NCI-H446 (cell line): ENCODE measurements at regions not wholly inside any gene's neighbourhood (a gene's known extent, or its start where the extent isn't known, plus 50 kb on each side); places are given as distances from the start of the nearest gene placed in this dataset.
"Not testable (repeated sequence)": the region's sequence is repeated elsewhere in the genome, so short reads cannot be mapped to it uniquely, and the experiment has no call there.

ENCODE experiments used
- DNase-seq, 2 experiments: peaks; one replicate each; lab custom pipeline; 2025; lab: John Stamatoyannopoulos, UW

- DNase-seq, result no peak
Measured at GRCh38 chr2:128660836-128661235, 342.2 kb upstream of the HS6ST1 start.

- no peak for DNase-seq
Measured at GRCh38 chr2:128661311-128661710, 342.6 kb upstream of the HS6ST1 start.

DNA sequence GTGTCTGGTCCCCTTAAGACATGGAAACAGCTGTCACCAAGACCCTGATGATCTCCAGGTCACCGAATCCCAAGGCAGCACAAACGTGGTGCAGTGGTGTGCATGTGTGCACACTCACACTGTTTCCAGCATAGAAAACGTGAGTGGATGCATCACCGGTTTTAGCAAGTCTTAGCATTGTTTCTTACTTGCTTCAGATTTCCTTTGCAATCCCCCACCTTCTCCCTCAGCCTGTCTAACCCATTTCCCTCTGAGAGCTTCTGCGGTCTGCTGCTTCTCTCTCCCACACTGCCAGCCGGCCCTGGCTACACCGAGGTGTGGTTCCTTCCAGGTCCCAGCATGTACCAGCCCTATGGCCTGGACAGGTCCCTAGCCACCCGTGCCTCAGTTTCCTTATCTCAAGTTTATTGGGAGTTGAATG lies 343.4 kb upstream of the HS6ST1 start:
- no peak for DNase-seq

DNA sequence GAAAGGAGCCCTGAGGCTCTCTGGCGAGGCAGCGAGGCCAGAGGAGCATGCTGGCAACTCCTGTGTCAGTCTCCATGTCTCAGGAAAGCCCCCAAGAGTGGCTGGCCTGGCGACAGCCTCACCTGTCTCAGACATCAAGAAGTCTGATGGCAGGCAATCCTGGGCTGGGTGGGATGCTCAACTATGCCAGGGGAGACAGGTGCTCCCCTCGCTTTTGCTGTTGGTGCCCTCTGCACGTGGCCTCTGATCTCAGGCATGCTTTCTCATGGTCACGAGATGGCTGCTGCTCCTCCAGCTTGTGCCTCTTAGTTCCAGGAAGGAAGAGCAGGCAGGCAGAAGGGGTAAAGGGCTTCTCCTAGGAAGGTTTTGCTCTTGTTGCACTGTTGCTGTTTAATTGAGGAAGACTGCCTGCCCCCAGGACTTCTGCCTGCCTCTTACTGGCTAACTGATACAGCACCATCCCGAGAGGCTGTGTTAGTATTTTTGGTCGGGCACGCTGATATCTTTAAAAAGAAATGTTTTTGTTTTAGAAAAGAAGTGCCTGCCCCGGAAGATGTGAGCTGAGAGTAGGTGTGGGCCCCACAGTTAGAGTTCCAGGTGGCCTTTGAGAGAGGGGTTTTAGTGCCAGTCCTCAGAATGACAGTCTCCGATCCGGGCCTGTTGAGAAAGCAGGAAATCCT lies 344.8 kb upstream of the HS6ST1 start:
- DNase-seq, result no peak

DNA sequence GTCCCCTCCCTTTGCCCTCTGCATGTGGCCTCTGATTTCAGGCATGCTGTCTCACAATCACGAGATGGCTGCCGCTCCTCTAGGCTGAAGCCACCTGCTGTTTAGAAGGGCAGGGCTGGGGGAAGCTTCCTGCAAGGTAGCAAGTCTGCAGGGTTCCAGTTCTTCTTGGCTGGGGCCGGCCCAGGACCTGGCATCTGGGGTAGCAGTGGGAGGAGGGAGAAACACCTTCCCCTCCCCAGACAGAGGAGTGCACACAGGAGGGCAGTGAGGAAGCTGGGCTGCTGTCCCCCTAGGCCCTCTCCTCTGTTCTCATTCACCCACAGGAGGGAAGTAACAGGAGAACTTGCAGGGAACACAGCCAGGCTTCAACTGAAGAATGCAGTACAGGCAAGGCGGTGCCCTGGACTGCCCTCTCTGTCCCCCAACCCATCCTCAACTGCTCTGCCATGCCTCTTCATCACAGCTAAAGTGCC lies 345.9 kb upstream of the HS6ST1 start:
- DNase-seq, result no peak

DNA sequence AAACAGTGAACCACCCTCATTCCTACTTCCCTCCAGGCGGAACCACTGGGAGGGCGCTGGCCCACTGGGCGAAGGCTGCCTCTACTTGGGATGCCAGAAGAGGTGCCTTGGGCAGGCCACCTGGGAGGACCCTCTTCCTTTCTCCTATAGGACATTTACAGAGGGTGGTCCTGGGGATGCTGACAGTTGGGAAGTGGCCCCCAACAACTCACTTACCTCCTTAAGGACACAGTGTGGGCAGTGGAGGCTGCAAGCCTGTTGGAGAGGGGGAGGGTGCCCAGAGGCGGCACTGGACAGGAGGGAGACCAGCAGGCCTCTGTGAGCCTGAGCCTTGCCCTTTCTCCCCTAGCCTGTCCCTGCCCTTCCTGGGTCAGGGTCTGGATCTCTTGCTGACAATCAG lies 346.4 kb upstream of the HS6ST1 start:
- DNase-seq, result no peak

DNA sequence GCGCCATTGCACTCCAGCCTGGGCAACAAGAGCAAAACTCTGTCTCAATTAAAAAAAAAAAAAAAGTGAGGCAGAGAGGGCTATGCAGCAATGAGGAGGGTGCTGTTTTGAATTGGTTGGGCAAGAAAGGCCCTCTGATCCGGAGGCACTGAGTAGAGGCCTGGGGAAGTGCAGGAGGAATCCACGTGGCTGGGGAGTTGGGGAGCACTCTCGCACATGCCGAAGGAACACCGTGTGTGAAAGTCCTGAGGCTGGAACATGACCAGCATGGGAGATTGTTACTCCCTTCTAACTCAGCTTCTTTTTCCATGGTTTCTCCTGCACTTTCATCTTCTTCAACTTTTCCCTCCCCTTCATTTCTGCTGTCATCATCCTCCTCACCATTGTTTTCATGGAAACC lies 347.9 kb upstream of the HS6ST1 start:
- DNase-seq, result no peak

GRCh38 chr2:128667391-128667790 lies 348.7 kb upstream of the HS6ST1 start:
- no peak for DNase-seq

DNA sequence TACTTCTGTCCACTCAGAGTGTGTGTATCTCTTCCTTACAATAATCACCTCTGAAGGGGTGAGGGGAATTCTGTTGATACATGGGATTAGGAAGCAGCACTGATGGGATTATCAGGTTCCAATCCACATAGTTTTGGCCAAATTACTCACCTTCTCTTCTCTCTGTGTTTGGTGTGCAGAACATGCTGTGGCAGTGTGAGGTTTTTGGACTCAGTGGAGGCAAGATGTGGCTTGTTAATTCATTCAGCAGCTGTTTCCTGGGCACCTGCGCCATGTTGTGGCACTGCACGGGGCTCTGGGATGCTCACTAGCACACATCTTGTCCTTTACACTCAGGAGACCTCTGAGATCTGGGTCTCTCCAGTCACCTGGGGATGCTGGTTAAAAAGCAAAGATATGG lies 350.3 kb upstream of the HS6ST1 start:
- DNase-seq, result no peak

DNA sequence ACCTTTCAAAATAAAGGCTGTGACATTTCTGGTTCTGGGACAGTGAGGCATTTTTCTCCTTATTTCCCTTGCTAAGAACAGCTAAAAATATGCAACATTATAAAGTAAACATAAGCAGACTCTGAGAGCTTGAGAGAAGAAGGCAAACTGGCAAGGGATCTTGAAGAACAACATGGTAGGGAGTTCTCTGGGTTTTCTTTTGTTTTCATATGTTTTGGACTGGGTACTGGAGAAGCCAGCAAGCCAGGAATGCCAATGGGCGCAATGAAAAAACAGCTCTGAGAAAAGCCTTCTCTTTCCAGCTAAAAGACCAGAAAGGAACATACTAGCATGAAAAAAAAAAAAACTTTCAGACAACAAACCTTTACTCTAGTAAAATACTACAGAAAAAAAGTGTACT lies 351.4 kb upstream of the HS6ST1 start:
- DNase-seq, result no peak

DNA sequence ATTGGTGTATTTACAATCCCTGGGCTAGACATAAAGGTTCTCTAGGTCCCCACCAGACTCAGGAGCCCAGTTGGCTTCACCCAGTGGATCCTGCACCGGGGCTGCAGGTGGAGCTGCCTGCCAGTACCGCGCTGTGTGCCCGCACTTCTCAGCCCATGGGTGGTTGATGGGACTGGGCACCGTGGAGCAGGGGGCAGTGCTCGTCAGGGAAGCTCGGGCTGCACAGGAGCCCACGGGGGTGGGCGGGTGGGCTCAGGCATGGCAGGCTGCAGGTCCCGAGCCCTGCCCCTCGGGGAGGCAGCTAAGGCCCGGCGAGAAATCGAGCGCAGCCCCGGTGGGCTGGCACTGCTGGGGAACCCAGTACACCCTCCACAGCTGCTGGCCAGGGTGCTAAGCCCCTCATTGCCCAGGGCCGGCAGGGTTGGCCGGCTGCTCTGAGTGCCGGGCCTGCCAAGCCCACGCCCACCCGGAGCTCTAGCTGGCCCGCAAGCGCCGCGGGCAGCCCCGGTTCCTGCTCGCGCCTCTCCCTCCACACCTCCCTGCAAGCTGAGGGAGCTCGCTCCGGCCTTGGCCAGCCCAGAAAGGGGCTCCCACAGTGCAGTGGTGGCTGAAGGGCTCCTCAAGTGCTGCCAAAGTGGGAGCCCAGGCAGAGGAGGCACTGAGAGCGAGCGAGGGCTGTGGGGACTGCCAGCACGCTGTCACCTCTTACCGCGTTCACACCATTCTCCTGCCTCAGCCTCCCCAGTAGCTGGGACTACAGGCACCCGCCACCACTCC lies 353.5 kb upstream of the HS6ST1 start:
- DNase-seq, result not testable (repeated sequence)

DNA sequence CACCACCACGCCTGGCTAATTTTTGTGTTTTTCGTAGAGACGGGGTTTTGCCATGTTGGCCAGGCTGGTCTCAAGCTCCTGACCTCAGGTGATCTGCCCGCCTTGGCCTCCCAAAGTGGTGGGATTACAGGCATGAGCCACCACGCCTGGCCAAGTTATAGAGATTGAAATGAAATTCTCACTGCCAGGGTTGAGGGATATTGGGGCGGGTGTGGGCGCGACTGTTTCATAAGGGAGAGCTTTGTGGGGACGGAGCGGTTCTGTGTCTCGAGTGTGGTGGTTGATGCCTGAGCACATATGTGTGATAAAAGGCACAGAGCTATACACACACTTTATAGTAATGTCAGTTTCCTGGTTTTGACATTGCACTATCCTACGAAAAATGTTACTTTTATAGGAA lies 361.0 kb upstream of the HS6ST1 start:
- not testable (repeated sequence) for DNase-seq

DNA sequence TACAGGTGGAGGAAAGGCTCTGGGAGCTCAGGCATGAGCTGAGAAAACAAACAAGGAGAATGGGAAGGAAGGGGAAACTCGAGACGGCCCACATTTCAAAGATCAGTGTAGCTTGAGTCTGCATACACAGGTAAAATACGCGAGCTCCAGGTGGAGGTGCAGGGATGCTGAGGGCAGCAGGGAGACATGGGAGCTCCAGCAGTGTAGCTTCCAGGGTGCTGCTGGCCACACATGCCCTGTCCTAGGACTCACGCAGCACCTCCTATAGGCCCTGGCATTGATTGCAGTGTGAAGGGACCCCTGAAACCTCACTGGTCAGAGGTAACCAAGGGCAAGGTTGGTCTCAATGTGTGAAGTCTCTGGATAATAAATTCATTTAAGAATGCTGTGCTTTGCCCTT lies 362.8 kb upstream of the HS6ST1 start:
- no peak for DNase-seq

DNA sequence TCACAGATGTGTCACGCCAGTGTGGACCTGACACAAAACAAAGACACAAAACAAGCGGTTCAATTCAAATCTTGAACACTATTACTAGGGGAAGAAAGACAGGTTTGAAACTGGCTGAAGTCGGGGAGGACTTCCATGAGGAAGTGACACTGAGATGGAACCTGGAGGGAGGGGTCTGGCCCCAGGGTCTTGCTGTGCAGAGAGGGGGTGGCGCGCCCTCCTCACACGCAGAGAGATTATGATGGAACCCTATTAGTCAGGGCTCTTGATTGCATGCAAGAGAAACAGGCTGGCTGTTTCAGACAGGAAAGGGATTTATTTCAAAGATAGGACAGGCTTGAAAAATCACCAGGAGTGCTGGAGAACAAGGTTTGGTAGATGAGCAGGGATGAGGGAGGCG lies 363.6 kb upstream of the HS6ST1 start:
- DNase-seq, result no peak

GRCh38 chr2:128682729-128683284 lies 364.1 kb upstream of the HS6ST1 start:
- DNase-seq, result no peak

DNA sequence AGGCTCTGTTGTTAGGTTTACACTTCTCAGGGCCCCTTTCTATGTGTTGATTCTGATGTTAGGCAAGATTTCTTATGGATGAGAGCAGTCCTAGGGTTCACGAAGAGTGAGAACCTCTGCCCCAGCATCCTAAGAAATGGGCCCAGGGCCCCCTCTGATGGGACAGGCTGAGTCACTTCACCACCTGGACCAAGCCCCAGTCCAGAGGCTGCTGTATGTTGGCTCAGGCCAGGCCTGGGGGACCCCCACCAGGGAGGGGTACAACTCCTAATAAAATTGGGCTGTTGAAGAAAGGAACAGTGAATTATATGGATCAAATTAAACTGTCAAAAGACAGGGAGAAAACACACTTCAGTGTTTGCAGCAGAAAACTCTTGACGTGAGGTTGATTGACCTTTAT lies 365.9 kb upstream of the HS6ST1 start:
- no peak for DNase-seq

GRCh38 chr2:128685841-128686496 lies 367.3 kb upstream of the HS6ST1 start:
- no peak for DNase-seq

- DNase-seq, result no peak
Measured at GRCh38 chr2:128686497-128686859, 367.8 kb upstream of the HS6ST1 start.

GRCh38 chr2:128686881-128687555 lies 368.4 kb upstream of the HS6ST1 start:
- DNase-seq, result no peak

DNA sequence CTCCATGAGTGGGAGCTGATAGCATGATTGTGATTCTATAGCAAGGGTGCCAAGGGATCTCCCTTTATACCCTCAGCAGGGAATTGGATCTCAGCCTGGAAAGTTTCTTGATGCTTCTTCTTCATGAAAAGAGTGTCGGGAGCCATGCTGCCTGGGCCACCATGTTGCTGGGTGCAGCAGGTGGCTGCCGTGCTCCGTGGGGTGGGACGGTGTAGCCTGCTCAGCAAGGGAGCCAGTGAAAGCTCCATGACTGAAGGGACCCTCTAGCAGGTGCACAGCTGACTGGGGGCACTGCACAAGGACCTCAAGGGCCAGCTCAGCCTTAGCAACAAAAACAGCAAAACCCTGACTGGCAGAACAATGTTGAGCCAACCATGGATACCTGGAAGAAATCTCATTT lies 368.9 kb upstream of the HS6ST1 start:
- no peak for DNase-seq

DNA sequence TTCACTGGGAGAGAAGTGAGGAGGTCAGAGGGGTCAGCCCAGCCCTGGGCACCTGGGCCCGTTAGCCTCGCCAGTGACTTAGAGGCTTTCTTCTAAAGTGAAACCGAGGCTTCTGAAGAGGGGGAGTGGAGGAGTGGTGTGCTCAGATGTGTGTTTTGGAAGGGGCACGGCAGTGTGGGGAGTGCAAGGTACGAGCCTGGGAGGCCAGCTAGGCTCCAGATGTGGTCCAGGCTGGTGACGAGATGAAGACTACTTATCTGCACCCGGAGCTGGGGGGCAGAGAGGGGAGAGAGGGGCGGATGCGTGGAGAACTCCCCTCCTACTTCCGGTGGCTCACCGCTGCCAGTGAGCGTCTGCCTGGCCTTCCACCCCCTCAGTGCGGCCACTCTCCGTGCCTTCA lies 371.3 kb upstream of the HS6ST1 start:
- no peak for DNase-seq

DNA sequence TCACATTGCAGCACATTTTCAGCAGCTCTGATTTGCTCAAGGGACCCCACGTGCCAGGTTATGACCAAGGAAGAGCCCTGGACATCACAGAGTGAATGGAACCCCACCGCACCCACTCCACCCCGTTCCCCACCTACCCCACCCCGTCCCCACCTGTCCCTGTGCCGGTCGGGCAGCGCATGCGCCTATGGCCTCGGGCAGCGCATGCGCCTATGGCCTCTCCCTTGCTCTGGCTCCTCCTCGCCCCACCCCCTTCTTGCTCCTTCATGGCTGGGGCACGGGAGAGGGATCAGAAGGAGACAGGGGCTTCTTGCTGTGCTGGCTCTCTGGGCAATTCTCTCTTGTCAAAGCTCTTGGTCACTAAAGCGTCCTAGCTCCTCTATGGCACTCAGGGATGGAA lies 371.8 kb upstream of the HS6ST1 start:
- DNase-seq, result no peak
